AG09319 (cell line): ENCODE measurements at regions not wholly inside any gene's neighbourhood (a gene's known extent, or its start where the extent isn't known, plus 50 kb on each side); places are given as distances from the start of the nearest gene placed in this dataset.
"Not testable (repeated sequence)": the region's sequence is repeated elsewhere in the genome, so short reads cannot be mapped to it uniquely, and the experiment has no call there.

ENCODE experiments used
- DNase-seq: peaks from one replicate; pipeline ENCODE4 v3.0.0-alpha.2; 2010; ENCODE audit warnings: low read depth; ENCODE audit errors: extremely low read depth
- CTCF ChIP-seq: IDR thresholded peaks from 2 replicates; pipeline ENCODE4 v1.5.1; 2011; ENCODE audit warnings: low read depth, mild to moderate bottlenecking, inconsistent platforms, low read length, moderate library complexity

DNA sequence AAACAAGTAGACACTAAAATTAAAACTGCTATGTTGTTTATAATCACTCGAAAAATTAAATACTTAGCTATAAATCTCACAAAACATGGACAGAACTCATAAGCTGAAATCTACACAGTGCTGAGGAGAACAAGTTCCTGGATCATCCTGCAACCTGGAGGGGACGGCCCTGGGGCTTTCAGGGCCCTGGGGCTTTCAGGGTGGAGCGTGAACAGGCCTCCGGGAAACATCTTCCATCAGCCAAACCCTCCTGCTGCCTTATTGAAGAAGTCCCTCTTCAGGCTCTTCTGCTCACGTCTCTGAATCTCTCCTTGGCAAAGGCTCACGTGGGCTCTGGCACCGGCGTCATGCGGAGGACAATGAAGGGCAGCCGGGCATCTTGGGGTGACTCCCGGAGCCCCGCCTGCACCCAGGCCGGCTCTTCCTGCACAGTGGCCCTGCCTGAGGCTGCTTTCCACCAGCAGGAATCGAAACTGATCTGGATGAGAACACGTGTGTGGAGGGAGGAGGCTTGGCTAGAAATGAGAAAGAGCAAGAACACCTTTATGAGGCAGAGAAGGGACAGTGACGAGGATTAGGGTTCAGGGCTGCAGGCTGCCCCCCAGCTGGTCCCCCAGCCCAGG is 127.3 kb downstream of the CDRT15L2 start:
- no peak for DNase-seq
- TF ChIP-seq CTCF = no peak

GRCh38 chr17:20708821-20709220 is 129.3 kb downstream of the CDRT15L2 start:
- DNase-seq = not testable (repeated sequence)

DNA sequence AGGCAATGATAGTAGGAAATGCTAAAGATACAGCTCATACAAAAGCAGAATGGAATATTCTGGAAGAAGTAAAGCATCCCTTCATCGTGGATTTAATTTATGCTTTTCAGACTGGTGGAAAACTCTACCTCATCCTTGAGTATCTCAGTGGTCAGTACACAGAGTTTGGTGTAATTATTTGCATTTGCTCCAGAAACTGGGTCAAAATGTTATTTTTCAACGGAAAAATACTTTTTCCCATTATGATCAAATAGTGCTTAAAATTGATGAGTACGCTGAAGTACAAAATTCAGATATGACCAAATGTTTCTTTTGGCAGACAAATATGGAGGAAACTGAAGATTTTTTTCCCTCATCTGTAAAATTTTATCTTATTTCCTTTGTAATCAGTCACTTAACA is 137.0 kb downstream of the CDRT15L2 start:
- DNase-seq = not testable (repeated sequence)

DNA sequence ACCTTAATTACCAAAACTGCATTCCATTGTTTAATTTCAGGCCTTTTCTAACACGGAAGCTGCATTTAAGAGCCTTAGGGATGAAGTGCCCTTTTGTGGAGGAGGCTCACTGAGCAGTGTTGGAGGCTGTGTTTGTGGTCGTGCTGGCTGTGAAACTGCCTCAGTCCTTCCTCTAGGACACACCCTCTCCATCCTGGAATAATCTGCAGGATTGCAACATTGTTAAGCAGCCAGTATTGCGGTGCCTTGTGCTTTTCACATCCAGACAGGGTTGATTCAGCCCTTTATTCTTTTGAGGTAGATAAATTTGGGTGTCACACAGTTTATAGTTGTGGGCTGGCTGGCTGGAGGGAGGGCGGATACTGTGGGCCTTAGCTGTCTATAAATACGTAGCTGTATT is 141.6 kb downstream of the CDRT15L2 start:
- no peak for TF ChIP-seq CTCF
- no peak for DNase-seq

DNA sequence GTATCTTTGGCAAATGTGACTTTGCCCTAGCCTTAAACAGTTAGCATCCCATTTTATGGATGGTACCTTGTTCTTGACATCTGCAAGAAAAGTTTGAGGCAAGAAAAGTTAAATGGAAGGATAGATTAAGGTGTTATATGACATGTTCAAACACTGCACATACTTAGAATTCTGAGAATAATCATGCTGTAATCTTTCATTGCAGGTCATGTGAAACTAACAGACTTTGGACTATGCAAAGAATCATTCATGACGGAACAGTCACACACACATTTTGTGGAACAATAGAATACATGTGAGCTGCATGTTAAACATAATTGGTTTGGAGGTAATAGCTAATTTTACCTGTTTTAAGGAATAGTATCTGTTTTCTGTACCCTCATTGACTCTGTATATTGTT is 144.9 kb downstream of the CDRT15L2 start:
- DNase-seq = not testable (repeated sequence)

DNA sequence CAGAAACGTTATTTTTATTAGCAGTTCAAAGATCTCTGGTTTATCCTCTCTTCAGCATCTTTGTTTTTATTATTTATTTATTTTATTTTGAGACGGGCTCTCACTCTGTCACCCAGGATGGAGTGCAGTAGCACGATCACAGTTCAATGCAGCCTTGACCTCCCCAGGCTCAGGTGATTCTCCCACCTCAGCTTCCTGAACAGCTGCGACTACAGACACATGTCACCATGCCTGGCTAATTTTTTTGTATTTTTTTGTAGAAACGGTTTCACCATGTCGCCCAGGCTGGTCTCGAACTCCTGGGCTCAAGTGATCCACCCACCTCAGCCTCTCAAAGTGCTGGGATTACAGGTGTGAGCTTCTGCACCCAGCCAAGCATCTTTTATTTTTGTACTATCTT is 147.7 kb downstream of the CDRT15L2 start:
- not testable (repeated sequence) for DNase-seq

- TF ChIP-seq CTCF = no peak
- DNase-seq = no peak
Measured at GRCh38 chr17:20728181-20728580, 148.7 kb downstream of the CDRT15L2 start.

- DNase-seq = not testable (repeated sequence)
Measured at GRCh38 chr17:20731131-20731530, 151.6 kb downstream of the CDRT15L2 start.

DNA sequence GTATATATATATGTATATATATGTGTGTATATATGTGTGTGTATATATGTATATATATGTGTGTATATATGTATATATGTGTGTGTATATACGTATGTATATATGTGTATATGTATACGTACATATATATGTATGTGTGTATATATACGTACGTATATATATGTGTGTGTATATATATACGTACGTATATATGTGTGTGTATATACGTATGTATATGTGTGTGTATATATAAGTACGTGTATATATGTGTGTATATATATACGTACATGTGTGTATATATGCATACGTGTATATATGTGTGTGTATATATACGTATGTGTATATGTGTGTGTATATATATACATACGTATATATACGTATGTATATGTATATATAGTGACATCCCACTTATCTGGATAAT is 154.4 kb downstream of the CDRT15L2 start:
- TF ChIP-seq CTCF = no peak
- DNase-seq = no peak

GRCh38 chr17:20735796-20736195 is 156.3 kb downstream of the CDRT15L2 start:
- no peak for TF ChIP-seq CTCF
- DNase-seq = no peak

DNA sequence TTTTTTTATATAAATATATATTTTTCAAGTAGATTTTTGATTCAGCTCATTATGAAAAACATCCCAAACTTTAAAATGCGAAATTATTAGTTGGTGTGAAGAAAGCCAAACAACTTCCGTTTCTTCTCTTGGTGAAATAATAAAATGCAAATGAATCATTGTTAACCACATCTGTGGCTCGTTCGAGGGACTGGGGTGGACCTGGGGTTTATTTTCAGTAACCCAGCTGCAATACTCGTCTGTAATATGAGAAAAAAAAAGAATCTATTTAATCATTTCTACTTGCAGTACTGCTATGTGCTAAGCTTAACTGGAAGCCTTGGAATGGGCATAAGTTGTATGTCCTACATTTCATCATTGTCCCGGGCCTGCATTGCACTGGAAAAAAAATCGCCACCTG is 158.1 kb downstream of the CDRT15L2 start:
- DNase-seq = not testable (repeated sequence)
